Nucleus accumbens (tissue), 56 donors: ENCODE measurements at regions not wholly inside any gene's neighbourhood (a gene's known extent, or its start where the extent isn't known, plus 50 kb on each side); places are given as distances from the start of the nearest gene placed in this dataset.
A peak's percentile ranks its signal among the peaks of the same experiment; 100 is the strongest.

Source experiments
- DNase-seq, 56 donors: peaks; one replicate each; lab custom pipeline; 2025; lab: John Stamatoyannopoulos, UW

- DNase-seq: no peak
Observed at GRCh38 chrX:58051346-58051745, 141.1 kb upstream of the ZXDA start.

- no peak for DNase-seq
Observed at GRCh38 chrX:58044130-58044529, 133.9 kb upstream of the ZXDA start.

DNA sequence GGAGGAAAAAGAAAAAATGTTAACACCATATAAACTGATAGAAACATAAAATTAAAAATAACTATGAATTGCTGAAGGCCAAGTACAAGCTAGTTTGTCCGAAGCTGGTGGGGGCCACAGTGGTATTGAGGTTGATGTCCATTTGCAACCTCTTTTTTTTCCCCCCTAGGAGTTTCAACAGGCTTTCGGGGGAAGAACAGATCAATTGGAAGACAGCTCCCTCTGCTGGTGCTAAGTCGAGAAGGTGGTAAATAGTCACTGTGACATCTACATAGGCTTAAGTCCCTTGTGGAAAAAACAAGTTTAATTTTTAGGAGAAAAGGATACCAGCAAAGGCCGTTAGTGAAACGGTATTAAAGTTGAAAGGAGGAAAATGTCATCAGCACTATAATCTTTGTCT is 115.7 kb upstream of the ZXDA start:
- DNase-seq: peak in 17 of 56 donors; percentile 0 to 37 (median 1)

GRCh38 chrX:57985951-57986350 is 75.7 kb upstream of the ZXDA start:
- no peak for DNase-seq

DNA sequence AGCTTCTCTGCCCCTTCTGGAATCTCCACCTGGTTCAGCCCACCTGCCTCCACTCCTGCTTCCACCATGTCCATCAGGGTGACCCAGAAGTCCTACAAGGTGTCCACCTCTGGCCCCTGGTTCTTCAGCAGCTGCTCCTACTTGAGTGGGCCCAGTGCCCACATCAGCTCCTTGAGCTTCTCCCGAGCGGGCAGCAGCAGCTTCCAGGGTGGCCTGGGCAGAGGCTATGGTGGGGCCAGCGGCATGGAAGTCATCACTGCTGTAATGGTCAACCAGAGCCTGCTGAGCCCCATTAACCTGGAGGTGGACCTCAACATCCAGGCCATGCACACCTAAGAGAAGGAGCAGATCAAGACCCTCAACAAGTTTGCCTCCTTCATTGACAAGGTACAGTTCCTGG is 74.4 kb upstream of the ZXDA start:
- no peak for DNase-seq

GRCh38 chrX:57977992-57978391 is 67.7 kb upstream of the ZXDA start:
- no peak for DNase-seq

GRCh38 chrX:57964975-57965374 is 54.7 kb upstream of the ZXDA start:
- no peak for DNase-seq
